GM12878 (cell line): ENCODE measurements at regions not wholly inside any gene's neighbourhood (a gene's known extent, or its start where the extent isn't known, plus 50 kb on each side); places are given as distances from the start of the nearest gene placed in this dataset.

Experiments used
- ATAC-seq: fragments of 200-7000 bp; cut with Tn5 transposase; 3 replicates; pipeline ENCODE4 v1.9.1; 2020; ENCODE audit warnings: mild to moderate bottlenecking, moderate library complexity
- BruUV-seq: library from RNA; stranded (reverse); fragments of 400-500 nt; replicated peaks from 2 replicates; lab custom pipeline; 2021; lab: Mats Ljungman, UMichigan
- CTCF ChIA-PET: fragments of 300-600 bp; sonication (Branson Sonifier 250); formaldehyde crosslinking; extraction: SDS; loops from one replicate; lab custom pipeline; 2021; ENCODE audit warnings: inconsistent platforms; lab: Yijun Ruan, JAX
- POLR2A ChIA-PET: fragments of 350-600 bp; formaldehyde crosslinking; extraction: SDS; loops from one replicate; lab custom pipeline; 2021; ENCODE audit warnings: inconsistent platforms; lab: Charles Lee
- RAD21 ChIA-PET: fragments of 300-600 bp; sonication (Branson Sonifier 250); formaldehyde crosslinking; loops from one replicate; lab custom pipeline; 2023; ENCODE audit warnings: antibody characterized with exemption; ENCODE audit not compliant: unreplicated experiment; lab: Charles Lee
- SMC1A ChIA-PET: fragments of 300-600 bp; sonication (Branson Sonifier 250); formaldehyde crosslinking; loops from one replicate; lab custom pipeline; 2023; ENCODE audit not compliant: unreplicated experiment, uncharacterized antibody; lab: Charles Lee
- DNase-seq: peaks from one replicate; pipeline ENCODE4 v3.0.0-alpha.2; 2011; ENCODE audit warnings: low read depth, low spot score
- FAIRE-seq: peaks from 3 replicates; lab custom pipeline; 2011; peaks lifted over from hg19 to GRCh38; lab: Jason Lieb, UNC
- H2AFZ ChIP-seq: 2 replicates; pipeline ENCODE4 v1.6.0; 2011; ENCODE audit warnings: low read depth, low read length, control low read depth; ENCODE audit not compliant: control insufficient read depth
- H3K27ac ChIP-seq: 2 replicates; pipeline ENCODE4 v1.5.1; 2011; ENCODE audit warnings: control low read depth; ENCODE audit not compliant: control insufficient read depth, insufficient read depth
- H3K27me3 ChIP-seq, 2 experiments: replicated peaks in 1 of 2; 2 replicates each; pipeline versions ENCODE4 v1.6.0 to v1.6.1; 2011; ENCODE audit warnings: low read length in 1 of 2; ENCODE audit not compliant: control insufficient read depth in 2 of 2, insufficient read depth in 2 of 2
- H3K36me3 ChIP-seq, 2 experiments: 2 replicates each; pipeline ENCODE4 v1.5.1; 2011; ENCODE audit warnings: low read length in 1 of 2; ENCODE audit not compliant: control insufficient read depth in 2 of 2, insufficient read depth in 2 of 2
- H3K4me1 ChIP-seq: 2 replicates; pipeline ENCODE4 v1.6.1; 2011; ENCODE audit warnings: mild to moderate bottlenecking, low read length, moderate library complexity, mixed read lengths; ENCODE audit not compliant: control insufficient read depth, insufficient read depth
- H3K4me2 ChIP-seq: 2 replicates; pipeline ENCODE4 v1.6.0; 2011; ENCODE audit warnings: control low read depth; ENCODE audit not compliant: control insufficient read depth, insufficient read depth
- H3K4me3 ChIP-seq: fragments of 200-600 bp; sonication (generic); 2 replicates; pipeline ENCODE4 v1.5.1; 2016
- H3K79me2 ChIP-seq: 2 replicates; pipeline ENCODE4 v1.6.0; 2011; ENCODE audit warnings: low read length; ENCODE audit not compliant: control insufficient read depth, insufficient read depth
- H3K9ac ChIP-seq: 2 replicates; pipeline ENCODE4 v1.8.0; 2011; ENCODE audit warnings: low read length, control low read depth, mixed read lengths; ENCODE audit not compliant: control insufficient read depth, insufficient read depth
- H3K9me3 ChIP-seq: replicated peaks from 3 replicates; pipeline ENCODE4 v1.5.1; 2011; ENCODE audit warnings: mild to moderate bottlenecking, low read length; ENCODE audit not compliant: control insufficient read depth, insufficient read depth
- H4K20me1 ChIP-seq: 2 replicates; pipeline ENCODE4 v1.6.0; 2011; ENCODE audit not compliant: control insufficient read depth, insufficient read depth
- BMI1 ChIP-seq: fragments of 450-650 bp; IDR thresholded peaks from 2 replicates; pipeline ENCODE4 v1.6.1; 2016; ENCODE audit warnings: mild to moderate bottlenecking, moderate library complexity, borderline replicate concordance
- BRCA1 ChIP-seq: IDR thresholded peaks from 2 replicates; pipeline ENCODE4 v1.6.1; 2011; ENCODE audit warnings: low read depth, low read length, improper control_type of control experiment
- MTA3 ChIP-seq: IDR thresholded peaks from 2 replicates; pipeline ENCODE4 v1.6.1; 2012; ENCODE audit warnings: low read length, inconsistent platforms, borderline replicate concordance
- NFYA ChIP-seq: IDR thresholded peaks from 2 replicates; pipeline ENCODE4 v1.6.1; 2011; ENCODE audit warnings: low read depth, mild to moderate bottlenecking, low read length, improper control_type of control experiment, borderline replicate concordance
- NFYB ChIP-seq: IDR thresholded peaks from 2 replicates; pipeline ENCODE4 v1.6.1; 2011; ENCODE audit warnings: low read depth, mild to moderate bottlenecking, low read length, improper control_type of control experiment, moderate library complexity; ENCODE audit not compliant: insufficient read depth
- RAD51 ChIP-seq: fragments of 450-650 bp; IDR thresholded peaks from 2 replicates; pipeline ENCODE4 v1.6.1; 2016; ENCODE audit warnings: moderate library complexity, mild to moderate bottlenecking, inconsistent platforms
- RB1 ChIP-seq: fragments of 450-650 bp; formaldehyde crosslinking; IDR thresholded peaks from 2 replicates; pipeline ENCODE4 v1.6.1; 2017; ENCODE audit warnings: mild to moderate bottlenecking, borderline replicate concordance
- WGBS: methylation state at CpG from one replicate; pipeline ENCODE4 v1.1.6; 2016; ENCODE audit warnings: low lambda C conversion rate; ENCODE audit not compliant: insufficient replicate concordance, insufficient coverage; ENCODE audit errors: missing lambda C conversion rate; 5-methylcytosine and 5-hydroxymethylcytosine counted together
- in situ Hi-C: fragments of 300-500 bp; cut with MboI; formaldehyde crosslinking; loops from 9 replicates; pipeline ENCODE4 v1.14.3; 2018; ENCODE audit warnings: mixed read lengths
- intact Hi-C: fragments of 100-400 bp; cut with micrococcal nuclease; formaldehyde crosslinking; loops from one replicate; pipeline ENCODE4 v1.14.2; 2022; ENCODE audit not compliant: unreplicated experiment
- TF ChIP-seq, protein P1 (sequence below): fragments of 450-650 bp; IDR thresholded peaks from 2 replicates; pipeline ENCODE4 v1.6.1; 2017; ENCODE audit warnings: low read depth, mild to moderate bottlenecking, moderate library complexity
- TF ChIP-seq, protein P2 (sequence below): fragments of 450-650 bp; IDR thresholded peaks from 2 replicates; pipeline ENCODE4 v1.6.1; 2017; ENCODE audit warnings: mild to moderate bottlenecking, low read depth, inconsistent platforms; ENCODE audit not compliant: poor library complexity, severe bottlenecking

DNA sequence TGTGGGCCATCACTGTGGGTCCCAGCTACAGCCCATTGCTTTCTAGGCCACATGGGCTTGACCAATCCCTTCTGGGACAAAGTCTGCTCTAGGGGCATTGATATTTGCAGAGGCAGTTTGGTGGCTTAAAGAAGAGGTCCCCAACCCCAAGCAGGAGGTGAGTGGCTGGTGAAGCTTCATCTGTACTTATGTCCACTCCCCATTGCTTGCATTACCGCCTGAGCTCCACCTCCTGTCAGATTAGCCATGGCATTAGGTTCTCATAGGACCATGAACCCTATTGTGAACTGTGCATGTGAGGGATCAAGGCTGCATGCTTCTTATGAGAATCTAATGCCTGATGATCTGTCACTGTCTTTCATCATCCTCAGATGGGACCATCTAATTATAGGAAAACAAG is 54.4 kb upstream of the CADM1 start (continued):
- TF ChIP-seq RB1 (no peak), RAD51 (no peak)

DNA sequence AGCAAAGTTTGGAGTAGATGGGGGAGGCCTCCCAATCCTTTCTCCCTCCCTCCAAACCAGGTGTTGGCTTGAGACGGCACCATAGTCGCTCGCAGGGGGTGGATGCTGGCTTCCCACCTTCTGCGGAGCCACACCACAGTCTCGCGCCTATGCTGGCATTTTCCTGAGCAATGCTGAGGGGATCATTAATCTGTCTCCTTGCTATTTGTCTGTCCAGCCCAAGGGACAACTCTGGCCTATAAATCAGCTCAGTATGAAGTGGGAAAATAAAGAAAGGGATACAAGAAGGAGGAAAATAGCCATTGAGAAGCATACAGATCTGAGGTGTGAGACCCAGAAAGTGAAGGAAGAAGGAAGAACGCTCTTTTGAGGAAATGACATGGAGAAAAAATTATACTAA is 53.5 kb upstream of the CADM1 start:
- no peaks in the 10 kb centered on the region for H3K27me3 ChIP-seq
- H3K4me1 ChIP-seq: no peaks in the 10 kb centered on the region
- H3K36me3 ChIP-seq: no peaks in the 10 kb centered on the region
- no peaks in the 10 kb centered on the region for H3K79me2 ChIP-seq
- WGBS: 45% methylated on average over 7 of the region's 7 CpGs
- RAD21 ChIA-PET: no interaction called here
- H3K27ac ChIP-seq: no peak overlapping the region
- SMC1A ChIA-PET: interaction anchor here (0.5 kb wide), 1 partner anchor 23 kb away, joined by 3 read pairs; no protein-coding TSS in a partner anchor
- intact Hi-C loops: no loop called here
- H3K9me3 ChIP-seq: no peaks in the 10 kb centered on the region
- ATAC-seq: no peak
- no TSS peak for BruUV-seq
- no peak for TF ChIP-seq BMI1
- TF ChIP-seq NFYA: no peak
- no peak for TF ChIP-seq MTA3
- no peak for TF ChIP-seq BRCA1
- TF ChIP-seq, protein P1, sequence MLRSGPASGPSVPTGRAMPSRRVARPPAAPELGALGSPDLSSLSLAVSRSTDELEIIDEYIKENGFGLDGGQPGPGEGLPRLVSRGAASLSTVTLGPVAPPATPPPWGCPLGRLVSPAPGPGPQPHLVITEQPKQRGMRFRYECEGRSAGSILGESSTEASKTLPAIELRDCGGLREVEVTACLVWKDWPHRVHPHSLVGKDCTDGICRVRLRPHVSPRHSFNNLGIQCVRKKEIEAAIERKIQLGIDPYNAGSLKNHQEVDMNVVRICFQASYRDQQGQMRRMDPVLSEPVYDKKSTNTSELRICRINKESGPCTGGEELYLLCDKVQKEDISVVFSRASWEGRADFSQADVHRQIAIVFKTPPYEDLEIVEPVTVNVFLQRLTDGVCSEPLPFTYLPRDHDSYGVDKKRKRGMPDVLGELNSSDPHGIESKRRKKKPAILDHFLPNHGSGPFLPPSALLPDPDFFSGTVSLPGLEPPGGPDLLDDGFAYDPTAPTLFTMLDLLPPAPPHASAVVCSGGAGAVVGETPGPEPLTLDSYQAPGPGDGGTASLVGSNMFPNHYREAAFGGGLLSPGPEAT: no peak
- no peak for TF ChIP-seq NFYB
- TF ChIP-seq, protein P2, sequence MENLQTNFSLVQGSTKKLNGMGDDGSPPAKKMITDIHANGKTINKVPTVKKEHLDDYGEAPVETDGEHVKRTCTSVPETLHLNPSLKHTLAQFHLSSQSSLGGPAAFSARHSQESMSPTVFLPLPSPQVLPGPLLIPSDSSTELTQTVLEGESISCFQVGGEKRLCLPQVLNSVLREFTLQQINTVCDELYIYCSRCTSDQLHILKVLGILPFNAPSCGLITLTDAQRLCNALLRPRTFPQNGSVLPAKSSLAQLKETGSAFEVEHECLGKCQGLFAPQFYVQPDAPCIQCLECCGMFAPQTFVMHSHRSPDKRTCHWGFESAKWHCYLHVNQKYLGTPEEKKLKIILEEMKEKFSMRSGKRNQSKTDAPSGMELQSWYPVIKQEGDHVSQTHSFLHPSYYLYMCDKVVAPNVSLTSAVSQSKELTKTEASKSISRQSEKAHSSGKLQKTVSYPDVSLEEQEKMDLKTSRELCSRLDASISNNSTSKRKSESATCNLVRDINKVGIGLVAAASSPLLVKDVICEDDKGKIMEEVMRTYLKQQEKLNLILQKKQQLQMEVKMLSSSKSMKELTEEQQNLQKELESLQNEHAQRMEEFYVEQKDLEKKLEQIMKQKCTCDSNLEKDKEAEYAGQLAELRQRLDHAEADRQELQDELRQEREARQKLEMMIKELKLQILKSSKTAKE: no peak
- no peak overlapping the region for H3K4me3 ChIP-seq
- no peak for DNase-seq
- H3K9ac ChIP-seq: no peak overlapping the region
- POLR2A ChIA-PET: no interaction called here
- no peak overlapping the region for H2AFZ ChIP-seq
- no peak for FAIRE-seq
- in situ Hi-C loops: no loop called here
- CTCF ChIA-PET: interaction anchor here (0.6 kb wide), 1 partner anchor 12 kb away, joined by 3 read pairs; no protein-coding TSS in a partner anchor
- no peaks in the 10 kb centered on the region for H4K20me1 ChIP-seq
- H3K4me2 ChIP-seq: no peak overlapping the region
